Osteoblast (primary cell): ENCODE measurements at regions not wholly inside any gene's neighbourhood (a gene's known extent, or its start where the extent isn't known, plus 50 kb on each side); places are given as distances from the start of the nearest gene placed in this dataset.

ENCODE experiments used
- DNase-seq: peaks from one replicate; pipeline ENCODE4 v3.0.0; 2011; ENCODE audit warnings: low spot score, mixed read lengths; ENCODE audit not compliant: insufficient read length; ENCODE audit errors: missing footprints
- H2AFZ ChIP-seq: 2 replicates; pipeline ENCODE4 v1.6.0; 2011; ENCODE audit warnings: mild to moderate bottlenecking, low read length
- H3K27ac ChIP-seq: 2 replicates; pipeline ENCODE4 v1.5.1; 2011; ENCODE audit warnings: mild to moderate bottlenecking, low read depth, low read length, moderate library complexity
- H3K27me3 ChIP-seq: 2 replicates; pipeline ENCODE4 v1.6.0; 2012; ENCODE audit warnings: mild to moderate bottlenecking, control low read depth, inconsistent platforms, low read length, moderate library complexity; ENCODE audit not compliant: insufficient read depth
- H3K36me3 ChIP-seq: 2 replicates; pipeline ENCODE4 v1.5.1; 2011; ENCODE audit warnings: mild to moderate bottlenecking, low read length, control low read depth, moderate library complexity; ENCODE audit not compliant: insufficient read depth
- H3K4me1 ChIP-seq: 2 replicates; pipeline ENCODE4 v1.5.1; 2011; ENCODE audit warnings: mild to moderate bottlenecking, low read length, control low read depth, moderate library complexity; ENCODE audit not compliant: insufficient read depth
- H3K4me2 ChIP-seq: 2 replicates; pipeline ENCODE4 v1.6.0; 2011; ENCODE audit warnings: mild to moderate bottlenecking, low read length; ENCODE audit not compliant: insufficient read depth
- H3K4me3 ChIP-seq: fragments of 200-600 bp; sonication (generic); 3 replicates; pipeline ENCODE4 v1.5.1; 2012; ENCODE audit warnings: mild to moderate bottlenecking, low read length, inconsistent platforms; ENCODE audit not compliant: insufficient read depth
- H3K79me2 ChIP-seq: 2 replicates; pipeline ENCODE4 v1.6.0; 2012; ENCODE audit warnings: mild to moderate bottlenecking, low read length, control low read depth, inconsistent platforms; ENCODE audit not compliant: insufficient read depth
- H3K9me3 ChIP-seq: 2 replicates; pipeline ENCODE4 v1.5.1; 2011; ENCODE audit warnings: low read depth, low read length, control low read depth
- H4K20me1 ChIP-seq: 2 replicates; pipeline ENCODE4 v1.6.0; 2012; ENCODE audit warnings: mild to moderate bottlenecking, low read length, control low read depth; ENCODE audit not compliant: insufficient read depth
- CTCF ChIP-seq: IDR thresholded peaks from 2 replicates; pipeline ENCODE4 v1.5.1; 2011; ENCODE audit warnings: mild to moderate bottlenecking, low read depth, low read length, moderate library complexity; ENCODE audit errors: extremely low read depth

GRCh38 chr2:138280999-138281695 is 220.4 kb upstream of the SPOPL start:
- no peaks in the 10 kb centered on the region for H4K20me1 ChIP-seq
- no peak for TF ChIP-seq CTCF
- DNase-seq = no peak

DNA sequence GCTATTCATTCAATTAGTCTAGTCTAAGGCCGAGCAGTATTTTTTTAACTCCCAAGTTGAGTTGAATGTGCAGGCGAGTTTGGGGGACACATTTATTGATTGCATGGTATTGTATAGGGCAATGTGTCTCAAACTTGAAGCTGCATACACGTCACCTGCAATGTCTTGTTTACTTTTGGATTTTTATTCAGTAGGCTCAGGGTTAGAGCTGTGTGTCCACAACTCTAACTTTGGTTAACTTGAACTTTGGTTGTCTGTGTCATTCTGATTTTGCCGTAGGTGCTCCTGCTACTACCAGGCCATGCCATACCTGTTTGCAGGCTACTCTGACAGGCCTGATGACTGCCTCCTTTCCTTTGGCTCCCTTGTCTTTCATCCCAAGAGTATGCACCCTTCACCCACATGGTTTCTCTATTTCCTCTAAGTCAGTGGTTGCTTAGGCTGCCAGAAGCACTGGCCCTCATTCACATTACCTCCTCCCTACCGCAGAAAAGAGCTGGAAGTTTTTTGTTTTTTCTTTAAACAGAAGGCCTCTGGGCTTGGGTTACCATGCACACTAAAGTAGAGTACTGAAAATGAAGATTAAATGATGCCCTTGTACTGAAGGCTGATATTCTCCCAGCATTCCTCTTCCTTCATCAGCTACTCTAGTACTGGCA is 219.4 kb upstream of the SPOPL start:
- Histone ChIP-seq H3K27ac (no peak overlapping the region), H3K4me2 (no peak overlapping the region), H3K79me2 (no peaks in the 10 kb centered on the region), H2AFZ (no peak overlapping the region), H3K4me1 (no peaks in the 10 kb centered on the region), H3K4me3 (no peak overlapping the region), H3K27me3 (no peaks in the 10 kb centered on the region), H3K9me3 (no peaks in the 10 kb centered on the region), H4K20me1 (no peaks in the 10 kb centered on the region), H3K36me3 (no peaks in the 10 kb centered on the region)
- no peak for DNase-seq
- no peak for TF ChIP-seq CTCF

More at GRCh38 chr2:138280999-138281695, 220.4 kb upstream of the SPOPL start:
- H3K4me2 ChIP-seq = no peak overlapping the region
- H3K4me1 ChIP-seq = peaks cover 5% of the 10 kb centered on the region
- H3K27ac ChIP-seq = no peak overlapping the region
- no peaks in the 10 kb centered on the region for H3K9me3 ChIP-seq
- no peak overlapping the region for H3K4me3 ChIP-seq
- no peaks in the 10 kb centered on the region for H3K79me2 ChIP-seq
- no peaks in the 10 kb centered on the region for H3K27me3 ChIP-seq
- no peaks in the 10 kb centered on the region for H3K36me3 ChIP-seq
- no peak overlapping the region for H2AFZ ChIP-seq

GRCh38 chr2:138291805-138292204 is 209.8 kb upstream of the SPOPL start:
- H3K27ac ChIP-seq = no peak overlapping the region
- H3K79me2 ChIP-seq = no peaks in the 10 kb centered on the region
- DNase-seq = no peak
- H3K4me3 ChIP-seq = no peak overlapping the region
- no peak overlapping the region for H2AFZ ChIP-seq
- no peaks in the 10 kb centered on the region for H3K4me1 ChIP-seq
- no peaks in the 10 kb centered on the region for H3K36me3 ChIP-seq
- H3K4me2 ChIP-seq = no peak overlapping the region
- TF ChIP-seq CTCF = no peak
- H3K9me3 ChIP-seq = no peaks in the 10 kb centered on the region
- H3K27me3 ChIP-seq = no peaks in the 10 kb centered on the region
- H4K20me1 ChIP-seq = no peaks in the 10 kb centered on the region

- H3K79me2 ChIP-seq = no peaks in the 10 kb centered on the region
- H3K4me1 ChIP-seq = no peaks in the 10 kb centered on the region
- no peaks in the 10 kb centered on the region for H3K9me3 ChIP-seq
- H3K27me3 ChIP-seq = no peaks in the 10 kb centered on the region
- no peak overlapping the region for H3K4me2 ChIP-seq
- H4K20me1 ChIP-seq = no peaks in the 10 kb centered on the region
- no peak overlapping the region for H3K27ac ChIP-seq
- no peak for DNase-seq
- TF ChIP-seq CTCF = no peak
- no peak overlapping the region for H3K4me3 ChIP-seq
- H3K36me3 ChIP-seq = no peaks in the 10 kb centered on the region
- H2AFZ ChIP-seq = no peak overlapping the region
These were observed 208.5 kb upstream of the SPOPL start for GRCh38 chr2:138293045-138293444.
